HEK293T (cell line): ENCODE measurements at regions not wholly inside any gene's neighbourhood (a gene's known extent, or its start where the extent isn't known, plus 50 kb on each side); places are given as distances from the start of the nearest gene placed in this dataset.

Experiments used
- BHLHE40 ChIP-seq: fragments of 450-650 bp; IDR thresholded peaks from 2 replicates; pipeline ENCODE4 v1.6.1; 2016; ENCODE audit warnings: mild to moderate bottlenecking, moderate library complexity, borderline replicate concordance
- HDGF ChIP-seq: fragments of 450-650 bp; IDR thresholded peaks from 2 replicates; pipeline ENCODE4 v1.6.1; 2017; ENCODE audit warnings: antibody characterized with exemption, borderline replicate concordance
- SP1 ChIP-seq: fragments of 450-650 bp; IDR thresholded peaks from 2 replicates; pipeline ENCODE4 v1.6.1; 2017
- TARDBP ChIP-seq: fragments of 450-650 bp; IDR thresholded peaks from 2 replicates; pipeline ENCODE4 v1.6.1; 2016
- ZNF384 ChIP-seq: fragments of 450-650 bp; IDR thresholded peaks from 2 replicates; pipeline ENCODE4 v1.6.1; 2016

DNA sequence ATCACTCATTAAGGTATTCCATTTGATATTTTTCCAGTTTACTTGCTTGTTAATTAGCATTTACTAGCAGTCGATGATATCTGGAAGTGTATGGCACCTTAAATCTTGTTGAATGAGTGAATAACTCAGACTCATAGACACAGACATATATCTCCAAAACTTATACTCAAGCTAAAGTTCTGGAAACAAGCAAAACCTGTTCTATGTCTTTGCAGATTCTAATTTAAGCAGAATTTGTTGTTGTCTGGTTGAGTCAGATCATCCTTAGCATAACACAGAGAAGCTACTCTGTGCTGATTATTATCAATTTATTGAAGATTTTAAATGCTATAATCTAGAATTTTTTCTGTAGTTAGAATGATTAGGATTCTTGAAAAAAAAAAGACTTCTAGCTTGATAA is 296.2 kb downstream of the MDFIC start:
- no peak for TF ChIP-seq ZNF384
- no peak for TF ChIP-seq SP1
- no peak for TF ChIP-seq HDGF
- TF ChIP-seq BHLHE40: no peak
- TF ChIP-seq TARDBP: no peak
